ENCODE measurements at regions not wholly inside any gene's neighbourhood (a gene's known extent, or its start where the extent isn't known, plus 50 kb on each side); places are given as distances from the start of the nearest gene placed in this dataset.

GRCh38 chr22:34004058-34004457 is 83.8 kb upstream of the LARGE1 start:
- Histone ChIP-seq H3K36me3 (ENCODE audit: insufficient read depth, low read length) (no peaks in the 10 kb centered on the region), H3K27me3 (ENCODE audit: insufficient read depth, low read length) (no peaks in the 10 kb centered on the region), H3K9me3 (ENCODE audit: low read length) (no peaks in the 10 kb centered on the region), H3K4me3 (ENCODE audit: low read length) (no peak overlapping the region), H2AFZ (ENCODE audit: low read depth, low read length) (no peak overlapping the region), H3K4me1 (ENCODE audit: insufficient read depth, low read length) (no peaks in the 10 kb centered on the region)

GRCh38 chr22:34010259-34010658 is 90.0 kb upstream of the LARGE1 start:
- H3K9me3 ChIP-seq (ENCODE audit: low read length): no peaks in the 10 kb centered on the region
- H3K27me3 ChIP-seq (ENCODE audit: insufficient read depth, low read length): no peaks in the 10 kb centered on the region
- H3K36me3 ChIP-seq (ENCODE audit: insufficient read depth, low read length): no peaks in the 10 kb centered on the region
- H3K4me3 ChIP-seq (ENCODE audit: low read length): no peak overlapping the region
- no peak overlapping the region for H2AFZ ChIP-seq (ENCODE audit: low read depth, low read length)
- H3K4me1 ChIP-seq (ENCODE audit: insufficient read depth, low read length): no peaks in the 10 kb centered on the region

GRCh38 chr22:34015642-34016041 is 95.4 kb upstream of the LARGE1 start:
- Histone ChIP-seq H3K27me3 (ENCODE audit: insufficient read depth, low read length) (no peaks in the 10 kb centered on the region), H2AFZ (ENCODE audit: low read depth, low read length) (no peak overlapping the region), H3K4me3 (ENCODE audit: low read length) (no peak overlapping the region), H3K4me1 (ENCODE audit: insufficient read depth, low read length) (no peaks in the 10 kb centered on the region), H3K9me3 (ENCODE audit: low read length) (no peaks in the 10 kb centered on the region), H3K36me3 (ENCODE audit: insufficient read depth, low read length) (no peaks in the 10 kb centered on the region)

- no peak overlapping the region for H3K4me3 ChIP-seq (ENCODE audit: low read length)
- no peaks in the 10 kb centered on the region for H3K9me3 ChIP-seq (ENCODE audit: low read length)
- H3K36me3 ChIP-seq (ENCODE audit: insufficient read depth, low read length): no peaks in the 10 kb centered on the region
- no peak overlapping the region for H2AFZ ChIP-seq (ENCODE audit: low read depth, low read length)
- H3K4me1 ChIP-seq (ENCODE audit: insufficient read depth, low read length): no peaks in the 10 kb centered on the region
- no peaks in the 10 kb centered on the region for H3K27me3 ChIP-seq (ENCODE audit: insufficient read depth, low read length)
Observed at GRCh38 chr22:34017205-34017604, 96.9 kb upstream of the LARGE1 start.

GRCh38 chr22:34019190-34019845 is 99.0 kb upstream of the LARGE1 start:
- Histone ChIP-seq H3K27me3 (ENCODE audit: insufficient read depth, low read length) (no peaks in the 10 kb centered on the region), H3K4me3 (ENCODE audit: low read length) (no peak overlapping the region)

GRCh38 chr22:34035209-34035608 is 114.9 kb upstream of the LARGE1 start:
- H3K27me3 ChIP-seq (ENCODE audit: insufficient read depth, low read length): no peaks in the 10 kb centered on the region
- no peaks in the 10 kb centered on the region for H3K9me3 ChIP-seq (ENCODE audit: low read length)
- no peaks in the 10 kb centered on the region for H3K4me1 ChIP-seq (ENCODE audit: insufficient read depth, low read length)
- H3K4me3 ChIP-seq (ENCODE audit: low read length): no peak overlapping the region
- H3K36me3 ChIP-seq (ENCODE audit: insufficient read depth, low read length): no peaks in the 10 kb centered on the region
- H2AFZ ChIP-seq (ENCODE audit: low read depth, low read length): no peak overlapping the region

More at GRCh38 chr22:34019190-34019845, 99.0 kb upstream of the LARGE1 start:
- Histone ChIP-seq H3K36me3 (ENCODE audit: insufficient read depth, low read length) (no peaks in the 10 kb centered on the region), H3K9me3 (ENCODE audit: low read length) (no peaks in the 10 kb centered on the region), H2AFZ (ENCODE audit: low read depth, low read length) (no peak overlapping the region), H3K4me1 (ENCODE audit: insufficient read depth, low read length) (no peaks in the 10 kb centered on the region)

GRCh38 chr22:34036931-34037330 is 116.7 kb upstream of the LARGE1 start:
- Histone ChIP-seq H3K4me1 (ENCODE audit: insufficient read depth, low read length) (no peaks in the 10 kb centered on the region), H3K9me3 (ENCODE audit: low read length) (no peaks in the 10 kb centered on the region)

GRCh38 chr22:34038801-34039555 is 118.7 kb upstream of the LARGE1 start:
- H2AFZ ChIP-seq (ENCODE audit: low read depth, low read length): no peak overlapping the region
- no peaks in the 10 kb centered on the region for H3K27me3 ChIP-seq (ENCODE audit: insufficient read depth, low read length)
- H3K9me3 ChIP-seq (ENCODE audit: low read length): no peaks in the 10 kb centered on the region
- no peaks in the 10 kb centered on the region for H3K4me1 ChIP-seq (ENCODE audit: insufficient read depth, low read length)
- no peak overlapping the region for H3K4me3 ChIP-seq (ENCODE audit: low read length)
- no peaks in the 10 kb centered on the region for H3K36me3 ChIP-seq (ENCODE audit: insufficient read depth, low read length)

More at GRCh38 chr22:34036931-34037330, 116.7 kb upstream of the LARGE1 start:
- H3K36me3 ChIP-seq (ENCODE audit: insufficient read depth, low read length): no peaks in the 10 kb centered on the region
- no peak overlapping the region for H3K4me3 ChIP-seq (ENCODE audit: low read length)
- no peak overlapping the region for H2AFZ ChIP-seq (ENCODE audit: low read depth, low read length)
- no peaks in the 10 kb centered on the region for H3K27me3 ChIP-seq (ENCODE audit: insufficient read depth, low read length)

- Histone ChIP-seq H3K4me3 (ENCODE audit: low read length) (no peak overlapping the region), H3K4me1 (ENCODE audit: insufficient read depth, low read length) (no peaks in the 10 kb centered on the region), H3K36me3 (ENCODE audit: insufficient read depth, low read length) (no peaks in the 10 kb centered on the region), H3K9me3 (ENCODE audit: low read length) (no peaks in the 10 kb centered on the region), H2AFZ (ENCODE audit: low read depth, low read length) (no peak overlapping the region), H3K27me3 (ENCODE audit: insufficient read depth, low read length) (peaks cover 2% of the 10 kb centered on the region)
Observed at GRCh38 chr22:34045311-34045710, 125.0 kb upstream of the LARGE1 start.

- Histone ChIP-seq H3K9me3 (ENCODE audit: low read length) (no peaks in the 10 kb centered on the region), H2AFZ (ENCODE audit: low read depth, low read length) (no peak overlapping the region), H3K36me3 (ENCODE audit: insufficient read depth, low read length) (no peaks in the 10 kb centered on the region), H3K27me3 (ENCODE audit: insufficient read depth, low read length) (no peaks in the 10 kb centered on the region), H3K4me3 (ENCODE audit: low read length) (no peak overlapping the region), H3K4me1 (ENCODE audit: insufficient read depth, low read length) (no peaks in the 10 kb centered on the region)
Observed at GRCh38 chr22:34055525-34056200, 135.4 kb upstream of the LARGE1 start.

- Histone ChIP-seq H3K4me3 (ENCODE audit: low read length) (no peak overlapping the region), H3K27me3 (ENCODE audit: insufficient read depth, low read length) (no peaks in the 10 kb centered on the region), H3K36me3 (ENCODE audit: insufficient read depth, low read length) (no peaks in the 10 kb centered on the region), H3K4me1 (ENCODE audit: insufficient read depth, low read length) (no peaks in the 10 kb centered on the region), H3K9me3 (ENCODE audit: low read length) (no peaks in the 10 kb centered on the region), H2AFZ (ENCODE audit: low read depth, low read length) (no peak overlapping the region)
Observed at GRCh38 chr22:34057726-34058125, 137.4 kb upstream of the LARGE1 start.

GRCh38 chr22:34064696-34065095 is 144.4 kb upstream of the LARGE1 start:
- no peak overlapping the region for H3K4me3 ChIP-seq (ENCODE audit: low read length)
- no peaks in the 10 kb centered on the region for H3K4me1 ChIP-seq (ENCODE audit: insufficient read depth, low read length)
- H3K36me3 ChIP-seq (ENCODE audit: insufficient read depth, low read length): no peaks in the 10 kb centered on the region
- peaks cover 3% of the 10 kb centered on the region for H3K27me3 ChIP-seq (ENCODE audit: insufficient read depth, low read length)
- no peak overlapping the region for H2AFZ ChIP-seq (ENCODE audit: low read depth, low read length)
- no peaks in the 10 kb centered on the region for H3K9me3 ChIP-seq (ENCODE audit: low read length)

GRCh38 chr22:34067031-34067430 is 146.8 kb upstream of the LARGE1 start:
- H3K36me3 ChIP-seq (ENCODE audit: insufficient read depth, low read length): no peaks in the 10 kb centered on the region
- H3K27me3 ChIP-seq (ENCODE audit: insufficient read depth, low read length): peaks cover 3% of the 10 kb centered on the region
- H3K4me3 ChIP-seq (ENCODE audit: low read length): no peak overlapping the region
- H3K4me1 ChIP-seq (ENCODE audit: insufficient read depth, low read length): no peaks in the 10 kb centered on the region
- no peak overlapping the region for H2AFZ ChIP-seq (ENCODE audit: low read depth, low read length)
- H3K9me3 ChIP-seq (ENCODE audit: low read length): no peaks in the 10 kb centered on the region
